GM23338 (cell line): ENCODE measurements at regions not wholly inside any gene's neighbourhood (a gene's known extent, or its start where the extent isn't known, plus 50 kb on each side); places are given as distances from the start of the nearest gene placed in this dataset.

Experiments used
- CREB1 ChIP-seq: fragments of 250-450 bp; sonication (Bioruptor Pico); IDR thresholded peaks from 2 replicates; pipeline ENCODE4 v1.5.0; 2020; ENCODE audit warnings: low read depth, mild to moderate bottlenecking, moderate library complexity
- CTCF ChIP-seq, 2 experiments: fragments of 200-600 bp in 1 of 2; sonication (generic) in 1 of 2; conservative IDR thresholded peaks; 2 replicates each; pipeline versions ENCODE4 v1.5.1 to v1.6.1; 2016 to 2017; ENCODE audit warnings: antibody characterized with exemption in 2 of 2, low read depth in 2 of 2, mild to moderate bottlenecking in 2 of 2, moderate library complexity in 1 of 2
- EZH2 ChIP-seq: fragments of 200-600 bp; sonication (generic); IDR thresholded peaks from one replicate; pipeline ENCODE4 v1.8.0; 2017; ENCODE audit warnings: antibody characterized with exemption, mild to moderate bottlenecking, low read depth; ENCODE audit not compliant: unreplicated experiment
- EZH2phosphoT487 ChIP-seq: fragments of 200-600 bp; sonication (generic); IDR thresholded peaks from one replicate; pipeline ENCODE4 v1.8.1; 2018; ENCODE audit warnings: antibody characterized with exemption; ENCODE audit not compliant: unreplicated experiment
- JUNB ChIP-seq: IDR thresholded peaks from one replicate; pipeline ENCODE4 v1.6.1; 2016; ENCODE audit warnings: antibody characterized with exemption; ENCODE audit not compliant: unreplicated experiment
- POLR2AphosphoS5 ChIP-seq: IDR thresholded peaks from 2 replicates; pipeline ENCODE4 v1.6.1; 2016; ENCODE audit warnings: antibody characterized with exemption, low read depth
- STAT1 ChIP-seq: IDR thresholded peaks from one replicate; pipeline ENCODE4 v1.6.1; 2016; ENCODE audit warnings: antibody characterized with exemption; ENCODE audit not compliant: unreplicated experiment
- ZNF114 ChIP-seq: fragments of 250-450 bp; sonication (Bioruptor Pico); IDR thresholded peaks from 2 replicates; pipeline ENCODE4 v1.5.0; 2020; ENCODE audit warnings: mild to moderate bottlenecking, moderate library complexity
- ZNF331 ChIP-seq: fragments of 250-450 bp; sonication (Bioruptor Pico); IDR thresholded peaks from 2 replicates; pipeline ENCODE4 v1.5.0; 2020; ENCODE audit warnings: low read depth, mild to moderate bottlenecking, moderate library complexity
- ZNF462 ChIP-seq: fragments of 250-450 bp; sonication (Bioruptor Pico); IDR thresholded peaks from 2 replicates; pipeline ENCODE4 v1.5.0; 2020; ENCODE audit warnings: mild to moderate bottlenecking, moderate library complexity
- TF ChIP-seq, protein P1 (sequence below): IDR thresholded peaks from 2 replicates; pipeline ENCODE4 v1.6.1; 2016; ENCODE audit warnings: antibody characterized with exemption

DNA sequence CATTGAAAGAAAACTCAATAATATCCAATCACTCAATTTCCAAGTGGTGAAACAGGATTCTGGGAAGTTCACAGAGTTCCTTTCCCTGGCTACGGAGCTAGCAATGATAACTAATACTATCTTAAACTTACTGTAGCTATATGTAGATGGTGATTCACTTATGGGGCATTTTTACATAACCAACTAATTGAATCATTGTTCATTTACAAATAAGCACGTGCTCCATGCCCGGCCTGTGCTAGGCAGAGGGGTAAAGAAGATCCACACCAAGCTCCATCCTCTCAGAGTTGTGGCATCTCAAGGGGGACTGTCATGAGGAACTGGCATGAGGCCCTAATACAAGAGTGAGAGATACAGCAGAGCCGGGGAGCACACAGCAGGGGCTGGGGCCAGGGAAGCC, 176.3 kb downstream of the ANKRD30B start (continued):
- TF ChIP-seq ZNF462 (CRISPR knock-in tag), result no peak
- TF ChIP-seq EZH2phosphoT487, result no peak
- TF ChIP-seq JUNB, result no peak
- TF ChIP-seq CTCF (conservative IDR thresholded peaks at IDR 0.05; ENCODE audit: low read depth in 2 of 2), result no peak
- no peak for TF ChIP-seq CREB1 (CRISPR knock-in tag)
- no peak for TF ChIP-seq ZNF331 (CRISPR knock-in tag)
- no peak for TF ChIP-seq STAT1
- no peak for TF ChIP-seq ZNF114 (CRISPR knock-in tag)
- TF ChIP-seq, protein P1, sequence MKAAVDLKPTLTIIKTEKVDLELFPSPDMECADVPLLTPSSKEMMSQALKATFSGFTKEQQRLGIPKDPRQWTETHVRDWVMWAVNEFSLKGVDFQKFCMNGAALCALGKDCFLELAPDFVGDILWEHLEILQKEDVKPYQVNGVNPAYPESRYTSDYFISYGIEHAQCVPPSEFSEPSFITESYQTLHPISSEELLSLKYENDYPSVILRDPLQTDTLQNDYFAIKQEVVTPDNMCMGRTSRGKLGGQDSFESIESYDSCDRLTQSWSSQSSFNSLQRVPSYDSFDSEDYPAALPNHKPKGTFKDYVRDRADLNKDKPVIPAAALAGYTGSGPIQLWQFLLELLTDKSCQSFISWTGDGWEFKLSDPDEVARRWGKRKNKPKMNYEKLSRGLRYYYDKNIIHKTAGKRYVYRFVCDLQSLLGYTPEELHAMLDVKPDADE, result no peak
- TF ChIP-seq EZH2, result no peak
- no peak for TF ChIP-seq POLR2AphosphoS5
